B cell (primary cell): ENCODE measurements at regions not wholly inside any gene's neighbourhood (a gene's known extent, or its start where the extent isn't known, plus 50 kb on each side); places are given as distances from the start of the nearest gene placed in this dataset.

Source experiments
- ATAC-seq: fragments of 200-7000 bp; cut with Tn5 transposase; one replicate; pipeline ENCODE4 v1.10.0; 2021; ENCODE audit warnings: low read depth, mild to moderate bottlenecking, moderate number of reproducible peaks, moderate library complexity
- CTCF ChIA-PET: fragments of 350-600 bp; sonication (Branson Sonifier 250); formaldehyde crosslinking; loops from one replicate; lab custom pipeline; 2021; ENCODE audit warnings: antibody characterized with exemption, inconsistent platforms; lab: Charles Lee
- POLR2A ChIA-PET: fragments of 350-600 bp; sonication (Branson Sonifier 250); formaldehyde crosslinking; loops from one replicate; lab custom pipeline; 2021; ENCODE audit warnings: antibody characterized with exemption; lab: Charles Lee
- DNase-seq: peaks from one replicate; pipeline ENCODE4 v3.0.0; 2013
- H2AFZ ChIP-seq: 2 replicates; pipeline ENCODE4 v1.6.1; 2012; ENCODE audit warnings: mild to moderate bottlenecking, low read depth, low read length; ENCODE audit not compliant: insufficient read depth, poor library complexity, severe bottlenecking
- H3K27ac ChIP-seq, 2 donors: 1 replicate in 1 of 2; 2 replicates in 1 of 2; pipeline ENCODE4 v1.5.1; 2012 to 2013; ENCODE audit warnings: low read length in 2 of 2, mild to moderate bottlenecking in 2 of 2, moderate library complexity in 1 of 2
- H3K27me3 ChIP-seq, 4 experiments: fragments of 200-600 bp in 1 of 4; sonication (generic) in 1 of 4; replicated peaks in 1 of 4; 1 replicate in 2 of 4; 2 replicates in 2 of 4; pipeline versions ENCODE4 v1.6.1 to v1.7.0; 2013 to 2016; ENCODE audit warnings: low read length in 3 of 4, mild to moderate bottlenecking in 2 of 4, mixed read lengths in 1 of 4, moderate library complexity in 1 of 4; ENCODE audit not compliant: insufficient read depth in 4 of 4, control insufficient read depth in 3 of 4; ENCODE audit errors: control extremely low read depth in 1 of 4
- H3K36me3 ChIP-seq, 2 experiments: replicated peaks in 1 of 2; 1 replicate in 1 of 2; 2 replicates in 1 of 2; pipeline versions ENCODE4 v1.6.1 to v1.7.1; 2013; ENCODE audit warnings: low read length in 1 of 2; ENCODE audit not compliant: insufficient read depth in 2 of 2, control insufficient read depth in 1 of 2; ENCODE audit errors: control extremely low read depth in 1 of 2, extremely low read depth in 1 of 2
- H3K4me1 ChIP-seq, 2 donors: fragments of 200-600 bp in 1 of 2; sonication (generic) in 1 of 2; 1 replicate in 1 of 2; 2 replicates in 1 of 2; pipeline versions ENCODE4 v1.5.1 to v1.6.1; 2013 to 2017; ENCODE audit warnings: low read length in 2 of 2; ENCODE audit not compliant: control insufficient read depth in 2 of 2, insufficient read depth in 2 of 2
- H3K4me2 ChIP-seq: replicated peaks from 2 replicates; pipeline ENCODE3; 2012; ENCODE audit warnings: mild to moderate bottlenecking, low read depth, low read length; ENCODE audit not compliant: poor library complexity, severe bottlenecking
- H3K4me3 ChIP-seq, 5 experiments: fragments of 200-600 bp in 1 of 5; sonication (generic) in 1 of 5; 1 replicate in 3 of 5; 2 replicates in 2 of 5; pipeline versions ENCODE4 v1.5.1 to v1.7.0; 2011 to 2016; ENCODE audit warnings: low read length in 4 of 5, mild to moderate bottlenecking in 4 of 5, low read depth in 2 of 5, control low read depth in 1 of 5, moderate library complexity in 1 of 5; ENCODE audit not compliant: insufficient read depth in 1 of 5; ENCODE audit errors: control extremely low read depth in 1 of 5, extremely low read depth in 1 of 5
- H3K79me2 ChIP-seq: fragments of 200-600 bp; sonication (generic); one replicate; pipeline ENCODE4 v1.6.0; 2016; ENCODE audit warnings: low read length; ENCODE audit not compliant: control insufficient read depth, insufficient read depth
- H3K9ac ChIP-seq: fragments of 200-600 bp; sonication (generic); 2 replicates; pipeline ENCODE4 v1.6.1; 2017; ENCODE audit warnings: mild to moderate bottlenecking, low read length, moderate library complexity
- H3K9me3 ChIP-seq, 3 donors: one replicate each; pipeline versions ENCODE4 v1.6.1 to v1.7.1; 2013; ENCODE audit warnings: low read length in 2 of 3; ENCODE audit not compliant: control insufficient read depth in 2 of 3, insufficient read depth in 1 of 3; ENCODE audit errors: control extremely low read depth in 1 of 3
- H4K20me1 ChIP-seq: 2 replicates; pipeline ENCODE4 v1.6.0; 2012; ENCODE audit warnings: mild to moderate bottlenecking, low read length; ENCODE audit not compliant: insufficient read depth, control insufficient read depth, poor library complexity, severe bottlenecking
- H3K27ac Mint-ChIP-seq: one replicate; pipeline ENCODE4 v1.8.0; 2021; ENCODE audit warnings: mixed read lengths
- H3K27me3 Mint-ChIP-seq: one replicate; pipeline ENCODE4 v1.8.0; 2021; ENCODE audit warnings: mixed read lengths
- H3K4me1 Mint-ChIP-seq: one replicate; pipeline ENCODE4 v1.8.0; 2021; ENCODE audit warnings: mixed read lengths
- H3K4me3 Mint-ChIP-seq: one replicate; pipeline ENCODE4 v1.8.0; 2021; ENCODE audit warnings: mixed read lengths
- H3K9me3 Mint-ChIP-seq: one replicate; pipeline ENCODE4 v1.8.0; 2022; ENCODE audit warnings: mixed read lengths; ENCODE audit not compliant: insufficient read depth
- EZH2 ChIP-seq: IDR thresholded peaks from 2 replicates; pipeline ENCODE4 v1.6.1; 2012; ENCODE audit warnings: borderline replicate concordance, low read depth, mild to moderate bottlenecking, moderate library complexity, low read length; ENCODE audit not compliant: insufficient read depth, poor library complexity, severe bottlenecking
- WGBS: methylation state at CpG from one replicate; pipeline ENCODE4 v1.1.5; 2013; ENCODE audit warnings: missing lambda C conversion rate; ENCODE audit not compliant: insufficient coverage; 5-methylcytosine and 5-hydroxymethylcytosine counted together
- intact Hi-C: fragments of 100-400 bp; cut with micrococcal nuclease; formaldehyde crosslinking; loops from one replicate; pipeline ENCODE4 v1.10.0; 2022
- TF ChIP-seq, protein P1 (sequence below): fragments of 200-600 bp; IDR thresholded peaks from one replicate; pipeline ENCODE4 v1.8.0; 2022; ENCODE audit warnings: antibody characterized with exemption, mild to moderate bottlenecking

DNA sequence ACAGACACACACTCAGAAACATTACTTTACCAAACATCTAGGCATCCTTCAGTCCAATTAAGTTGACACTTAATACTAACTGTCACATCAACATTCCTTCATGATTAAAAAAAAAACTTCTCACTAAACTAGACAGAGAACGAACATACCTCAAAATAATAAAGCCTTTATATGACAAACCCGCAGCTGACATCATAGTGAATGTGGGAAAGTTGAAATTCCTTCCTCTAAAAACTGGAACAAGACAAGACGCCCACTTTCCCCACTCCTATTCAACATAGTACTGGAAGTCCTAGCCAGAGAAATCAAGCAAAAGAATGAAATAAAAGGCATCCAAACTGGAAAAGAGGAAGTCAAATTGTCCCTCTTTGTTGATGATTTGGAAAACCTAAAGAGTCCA lies 96.9 kb upstream of the PPP1R9A start:
- Mint-ChIP-seq H3K4me3 (no peak overlapping the region), H3K27me3 (no peaks in the 10 kb centered on the region), H3K9me3 (peaks cover 2% of the 10 kb centered on the region), H3K4me1 (no peaks in the 10 kb centered on the region), H3K27ac (no peak overlapping the region)
- TF ChIP-seq, protein P1, sequence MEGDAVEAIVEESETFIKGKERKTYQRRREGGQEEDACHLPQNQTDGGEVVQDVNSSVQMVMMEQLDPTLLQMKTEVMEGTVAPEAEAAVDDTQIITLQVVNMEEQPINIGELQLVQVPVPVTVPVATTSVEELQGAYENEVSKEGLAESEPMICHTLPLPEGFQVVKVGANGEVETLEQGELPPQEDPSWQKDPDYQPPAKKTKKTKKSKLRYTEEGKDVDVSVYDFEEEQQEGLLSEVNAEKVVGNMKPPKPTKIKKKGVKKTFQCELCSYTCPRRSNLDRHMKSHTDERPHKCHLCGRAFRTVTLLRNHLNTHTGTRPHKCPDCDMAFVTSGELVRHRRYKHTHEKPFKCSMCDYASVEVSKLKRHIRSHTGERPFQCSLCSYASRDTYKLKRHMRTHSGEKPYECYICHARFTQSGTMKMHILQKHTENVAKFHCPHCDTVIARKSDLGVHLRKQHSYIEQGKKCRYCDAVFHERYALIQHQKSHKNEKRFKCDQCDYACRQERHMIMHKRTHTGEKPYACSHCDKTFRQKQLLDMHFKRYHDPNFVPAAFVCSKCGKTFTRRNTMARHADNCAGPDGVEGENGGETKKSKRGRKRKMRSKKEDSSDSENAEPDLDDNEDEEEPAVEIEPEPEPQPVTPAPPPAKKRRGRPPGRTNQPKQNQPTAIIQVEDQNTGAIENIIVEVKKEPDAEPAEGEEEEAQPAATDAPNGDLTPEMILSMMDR, result no peak
- no peak for TF ChIP-seq EZH2
- no peak for DNase-seq
- no peak overlapping the region for H3K4me3 ChIP-seq
- H3K9me3 ChIP-seq, result no peaks in the 10 kb centered on the region
- no peaks in the 10 kb centered on the region for H3K27me3 ChIP-seq
- no peak overlapping the region for H3K9ac ChIP-seq
- H3K36me3 ChIP-seq, result no peaks in the 10 kb centered on the region
- no peak overlapping the region for H3K27ac ChIP-seq
- H2AFZ ChIP-seq, result no peak overlapping the region
- CTCF ChIA-PET, result no interaction called here
- no peaks in the 10 kb centered on the region for H3K79me2 ChIP-seq
- intact Hi-C loops, result no loop called here
- no peak for ATAC-seq
- no CpG with 5 or more reads among the region's 3 CpGs for WGBS
- POLR2A ChIA-PET, result no interaction called here
- no peak overlapping the region for H3K4me2 ChIP-seq
- no peaks in the 10 kb centered on the region for H3K4me1 ChIP-seq
- H4K20me1 ChIP-seq, result no peaks in the 10 kb centered on the region

DNA sequence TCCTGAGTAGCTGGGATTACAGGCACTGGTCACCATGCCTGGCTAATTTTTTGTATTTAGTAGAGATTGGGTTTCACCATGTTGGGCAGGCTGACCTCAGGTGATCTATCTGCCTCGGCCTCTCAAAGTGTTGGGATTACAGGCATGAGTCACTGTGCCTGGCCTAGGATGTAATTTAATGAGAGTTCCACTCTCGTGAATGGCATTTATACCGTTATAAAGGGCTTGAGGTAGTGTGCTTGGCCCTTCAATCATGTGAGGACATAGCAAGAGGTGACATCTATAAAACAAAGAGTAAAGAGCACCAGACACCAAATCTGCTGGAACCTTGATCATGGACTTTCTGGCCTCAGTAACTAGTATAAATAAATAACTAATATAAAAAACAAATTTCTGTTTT lies 93.5 kb upstream of the PPP1R9A start:
- H3K4me3 Mint-ChIP-seq, result no peak overlapping the region
- H3K9me3 Mint-ChIP-seq, result peaks cover 9% of the 10 kb centered on the region
- CTCF ChIA-PET, result no interaction called here
- no peaks in the 10 kb centered on the region for H3K36me3 ChIP-seq
- TF ChIP-seq, protein P1, result no peak
- TF ChIP-seq EZH2, result no peak
- WGBS, result no CpG with 5 or more reads among the region's 3 CpGs
- no peaks in the 10 kb centered on the region for H3K27me3 ChIP-seq
- H3K27ac ChIP-seq, result no peak overlapping the region
- no peak overlapping the region for H3K27ac Mint-ChIP-seq
- no peaks in the 10 kb centered on the region for H3K4me1 Mint-ChIP-seq
- H3K4me1 ChIP-seq, result no peaks in the 10 kb centered on the region
- no peak for ATAC-seq
- POLR2A ChIA-PET, result no interaction called here
- no peaks in the 10 kb centered on the region for H3K79me2 ChIP-seq
- no peak overlapping the region for H3K9ac ChIP-seq
- DNase-seq, result no peak
- no peaks in the 10 kb centered on the region for H3K27me3 Mint-ChIP-seq
- H3K9me3 ChIP-seq, result no peaks in the 10 kb centered on the region
- H3K4me3 ChIP-seq, result no peak overlapping the region
- intact Hi-C loops, result no loop called here
- no peak overlapping the region for H2AFZ ChIP-seq
- no peak overlapping the region for H3K4me2 ChIP-seq
- H4K20me1 ChIP-seq, result no peaks in the 10 kb centered on the region
